OCI-LY7 (cell line): ENCODE measurements at regions not wholly inside any gene's neighbourhood (a gene's known extent, or its start where the extent isn't known, plus 50 kb on each side); places are given as distances from the start of the nearest gene placed in this dataset.

Source experiments
- BruUV-seq: library from RNA; stranded (reverse); fragments of 400-500 nt; replicated peaks from 2 replicates; lab custom pipeline; 2021; lab: Mats Ljungman, UMichigan
- CTCF ChIA-PET: fragments of 300-600 bp; sonication (Branson Sonifier 250); formaldehyde crosslinking; loops from one replicate; lab custom pipeline; 2022; ENCODE audit warnings: antibody characterized with exemption; ENCODE audit not compliant: unreplicated experiment; lab: Charles Lee
- POLR2A ChIA-PET: fragments of 300-600 bp; sonication (Branson Sonifier 250); formaldehyde crosslinking; loops from one replicate; lab custom pipeline; 2022; ENCODE audit warnings: antibody characterized with exemption; lab: Charles Lee
- DNase-seq: peaks from one replicate; pipeline ENCODE4 v3.0.0-alpha.2; 2015; ENCODE audit warnings: low spot score
- H2AFZ ChIP-seq: fragments of 200-600 bp; sonication (generic), shearing (Covaris generic); 2 replicates; pipeline ENCODE4 v1.6.1; 2014; ENCODE audit warnings: mild to moderate bottlenecking, antibody characterized with exemption, low read length, moderate library complexity
- H3K27ac ChIP-seq: fragments of 200-600 bp; sonication (generic); 2 replicates; pipeline ENCODE4 v1.5.1; 2014; ENCODE audit warnings: mixed run types, low read depth, mild to moderate bottlenecking, moderate library complexity, low read length, inconsistent platforms; ENCODE audit not compliant: poor library complexity, severe bottlenecking
- H3K36me3 ChIP-seq: fragments of 200-600 bp; sonication (generic); 2 replicates; pipeline ENCODE4 v1.6.1; 2014; ENCODE audit warnings: mild to moderate bottlenecking, antibody characterized with exemption, low read length, moderate library complexity, mixed read lengths; ENCODE audit not compliant: insufficient read depth
- H3K4me1 ChIP-seq: fragments of 200-600 bp; sonication (generic); 2 replicates; pipeline ENCODE4 v1.5.1; 2014; ENCODE audit warnings: mild to moderate bottlenecking, low read length; ENCODE audit not compliant: insufficient read depth, poor library complexity, severe bottlenecking
- H3K4me2 ChIP-seq: fragments of 200-600 bp; sonication (generic); 2 replicates; pipeline ENCODE4 v1.6.1; 2014; ENCODE audit warnings: mild to moderate bottlenecking, low read length
- H3K4me3 ChIP-seq: fragments of 200-600 bp; sonication (generic); 2 replicates; pipeline ENCODE4 v1.5.1; 2014; ENCODE audit warnings: mild to moderate bottlenecking, low read depth, low read length; ENCODE audit not compliant: poor library complexity, severe bottlenecking
- H3K79me2 ChIP-seq: fragments of 200-600 bp; sonication (generic); 2 replicates; pipeline ENCODE4 v1.6.1; 2016; ENCODE audit warnings: low read depth, mild to moderate bottlenecking, low read length, moderate library complexity, mixed read lengths; ENCODE audit not compliant: insufficient read depth
- H3K9me2 ChIP-seq: fragments of 200-600 bp; sonication (generic); 2 replicates; pipeline ENCODE4 v1.6.1; 2016; ENCODE audit warnings: mild to moderate bottlenecking, low read length, mixed read lengths; ENCODE audit not compliant: insufficient read depth
- H3K9me3 ChIP-seq: fragments of 200-600 bp; sonication (generic); 2 replicates; pipeline ENCODE4 v1.6.1; 2014; ENCODE audit warnings: mild to moderate bottlenecking, mixed run types, low read length, mixed read lengths
- H4K20me1 ChIP-seq: fragments of 200-600 bp; sonication (generic); 2 replicates; pipeline ENCODE4 v1.6.1; 2014; ENCODE audit warnings: mild to moderate bottlenecking, antibody characterized with exemption, low read length, moderate library complexity, mixed read lengths; ENCODE audit not compliant: insufficient read depth
- EZH2phosphoT487 ChIP-seq: fragments of 200-600 bp; sonication (generic); IDR thresholded peaks from 2 replicates; pipeline ENCODE4 v1.6.1; 2018; ENCODE audit warnings: low read depth, borderline replicate concordance, mild to moderate bottlenecking, mixed run types, antibody characterized with exemption, low read length, moderate library complexity, mixed read lengths
- intact Hi-C: fragments of 100-400 bp; cut with micrococcal nuclease; formaldehyde crosslinking; loops from one replicate; pipeline ENCODE4 v1.10.0; 2022; ENCODE audit not compliant: unreplicated experiment
- TF ChIP-seq, protein P1 (sequence below): fragments of 200-600 bp; sonication (generic); conservative IDR thresholded peaks from 2 replicates; pipeline ENCODE4 v1.5.1; 2014; ENCODE audit warnings: mild to moderate bottlenecking, antibody characterized with exemption, low read length, moderate library complexity, mixed read lengths

DNA sequence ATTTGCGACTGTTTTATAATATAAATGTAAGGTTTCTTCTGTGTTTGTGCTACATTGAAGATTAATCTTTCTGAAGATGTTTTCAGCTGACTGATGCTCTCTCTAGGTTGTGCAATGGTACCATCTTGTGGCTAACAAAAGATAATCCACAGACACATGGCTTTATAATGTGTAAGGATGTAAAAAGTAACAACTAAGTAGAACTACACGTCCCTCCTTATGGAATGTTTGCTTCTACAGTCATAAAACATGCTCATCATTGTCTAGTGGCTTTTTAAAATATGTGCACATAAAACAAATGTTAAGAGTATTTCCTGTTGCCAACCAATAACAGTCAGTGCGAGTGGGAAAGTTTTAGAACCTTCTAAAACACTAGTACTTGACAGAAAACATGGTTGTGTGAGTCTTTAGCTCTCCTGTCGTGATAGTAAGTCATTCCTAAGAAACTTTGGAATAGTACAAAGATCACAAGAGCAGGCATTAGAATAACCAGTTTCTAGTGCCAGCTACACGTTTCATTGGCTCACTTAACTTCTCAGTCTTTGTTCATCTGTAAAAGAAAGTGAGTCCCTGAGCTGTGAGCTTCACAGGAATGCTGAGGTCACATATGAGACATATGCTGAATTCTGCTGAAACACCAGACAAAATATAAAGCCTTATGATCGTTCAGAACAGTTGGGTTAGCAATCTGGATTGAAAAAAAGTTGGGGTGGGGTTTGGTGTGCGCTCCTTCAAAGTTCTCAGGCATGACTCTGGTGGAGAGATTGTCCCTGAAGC lies 75.7 kb upstream of the GLIS3 start:
- no peak overlapping the region for H3K4me3 ChIP-seq
- BruUV-seq, result no TSS peak
- no peak for TF ChIP-seq EZH2phosphoT487
- TF ChIP-seq, protein P1, sequence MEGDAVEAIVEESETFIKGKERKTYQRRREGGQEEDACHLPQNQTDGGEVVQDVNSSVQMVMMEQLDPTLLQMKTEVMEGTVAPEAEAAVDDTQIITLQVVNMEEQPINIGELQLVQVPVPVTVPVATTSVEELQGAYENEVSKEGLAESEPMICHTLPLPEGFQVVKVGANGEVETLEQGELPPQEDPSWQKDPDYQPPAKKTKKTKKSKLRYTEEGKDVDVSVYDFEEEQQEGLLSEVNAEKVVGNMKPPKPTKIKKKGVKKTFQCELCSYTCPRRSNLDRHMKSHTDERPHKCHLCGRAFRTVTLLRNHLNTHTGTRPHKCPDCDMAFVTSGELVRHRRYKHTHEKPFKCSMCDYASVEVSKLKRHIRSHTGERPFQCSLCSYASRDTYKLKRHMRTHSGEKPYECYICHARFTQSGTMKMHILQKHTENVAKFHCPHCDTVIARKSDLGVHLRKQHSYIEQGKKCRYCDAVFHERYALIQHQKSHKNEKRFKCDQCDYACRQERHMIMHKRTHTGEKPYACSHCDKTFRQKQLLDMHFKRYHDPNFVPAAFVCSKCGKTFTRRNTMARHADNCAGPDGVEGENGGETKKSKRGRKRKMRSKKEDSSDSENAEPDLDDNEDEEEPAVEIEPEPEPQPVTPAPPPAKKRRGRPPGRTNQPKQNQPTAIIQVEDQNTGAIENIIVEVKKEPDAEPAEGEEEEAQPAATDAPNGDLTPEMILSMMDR, result peak; percentile 31; the same call in 1 of the 2 replicates
- H2AFZ ChIP-seq, result no peak overlapping the region
- H3K79me2 ChIP-seq, result no peaks in the 10 kb centered on the region
- H3K4me1 ChIP-seq, result no peaks in the 10 kb centered on the region
- no peak overlapping the region for H3K27ac ChIP-seq
- H4K20me1 ChIP-seq, result no peaks in the 10 kb centered on the region
- no peak for DNase-seq
- POLR2A ChIA-PET, result interaction anchor here (0.6 to 0.9 kb wide), 2 partner anchors 9 to 170 kb away, joined by 3 to 4 read pairs; no protein-coding TSS in a partner anchor
- H3K9me2 ChIP-seq, result no peaks in the 10 kb centered on the region
- H3K4me2 ChIP-seq, result no peak overlapping the region
- H3K9me3 ChIP-seq, result no peaks in the 10 kb centered on the region
- CTCF ChIA-PET, result interaction anchor here (0.6 kb wide), 1 partner anchor 719 kb away, joined by 3 read pairs; no protein-coding TSS in a partner anchor
- intact Hi-C loops, result no loop called here
- H3K36me3 ChIP-seq, result no peaks in the 10 kb centered on the region

DNA sequence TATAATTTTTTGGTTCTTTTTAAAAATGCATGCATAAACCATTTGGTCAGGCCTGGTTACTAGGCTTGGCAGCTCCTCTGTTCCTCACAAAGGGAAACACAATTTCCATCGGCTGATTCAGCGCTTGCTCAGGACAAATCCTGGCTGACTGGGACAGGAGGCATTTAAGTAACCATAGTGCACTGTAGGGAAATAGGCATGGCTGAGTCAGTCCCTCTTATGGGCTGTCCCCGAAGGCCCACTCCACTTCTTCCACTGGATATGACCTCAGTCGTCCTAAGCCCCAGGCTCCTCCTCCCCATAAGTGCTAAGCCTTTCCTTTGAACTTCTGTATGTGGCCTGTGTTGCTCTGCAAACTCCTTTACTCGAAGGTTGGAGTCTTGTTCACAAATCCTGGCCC lies 71.2 kb upstream of the GLIS3 start:
- no TSS peak for BruUV-seq
- Histone ChIP-seq H4K20me1 (no peaks in the 10 kb centered on the region), H3K27ac (no peak overlapping the region), H3K4me1 (no peaks in the 10 kb centered on the region), H3K9me2 (no peaks in the 10 kb centered on the region), H3K79me2 (no peaks in the 10 kb centered on the region), H3K4me2 (no peak overlapping the region), H3K36me3 (no peaks in the 10 kb centered on the region), H2AFZ (no peak overlapping the region), H3K9me3 (no peaks in the 10 kb centered on the region), H3K4me3 (no peak overlapping the region)
- intact Hi-C loops, result no loop called here
- CTCF ChIA-PET, result no interaction called here
- POLR2A ChIA-PET, result no interaction called here
- no peak for DNase-seq
- no peak for TF ChIP-seq EZH2phosphoT487

DNA sequence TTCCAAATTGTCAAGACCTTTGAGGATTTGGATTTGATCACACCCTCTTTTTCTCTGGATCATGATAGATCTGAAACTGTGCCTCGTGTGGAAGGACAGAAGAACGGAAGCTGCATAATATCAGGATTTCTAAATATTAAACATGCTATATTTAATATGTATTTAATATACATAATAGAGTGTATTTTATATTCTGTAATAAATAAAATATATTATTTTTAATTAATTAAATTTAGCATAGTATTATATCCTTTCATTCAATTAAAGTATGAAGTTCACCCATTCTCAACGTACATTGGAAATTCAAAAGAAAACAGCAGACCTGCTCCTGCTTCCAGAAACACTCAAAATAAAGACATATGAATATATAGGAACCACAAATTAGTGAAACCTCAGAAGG lies 70.6 kb upstream of the GLIS3 start:
- intact Hi-C loops, result no loop called here
- CTCF ChIA-PET, result no interaction called here
- BruUV-seq, result no TSS peak

More for the DNA sequence above, 70.6 kb upstream of the GLIS3 start:
- H3K4me3 ChIP-seq, result no peak overlapping the region
- no peak for DNase-seq
- no peak overlapping the region for H3K27ac ChIP-seq
- no peak overlapping the region for H2AFZ ChIP-seq
- POLR2A ChIA-PET, result no interaction called here
- H3K79me2 ChIP-seq, result no peaks in the 10 kb centered on the region
- H3K36me3 ChIP-seq, result no peaks in the 10 kb centered on the region
- no peaks in the 10 kb centered on the region for H3K4me1 ChIP-seq
- H4K20me1 ChIP-seq, result no peaks in the 10 kb centered on the region
- H3K4me2 ChIP-seq, result no peak overlapping the region
- no peak for TF ChIP-seq EZH2phosphoT487
- TF ChIP-seq, protein P1, result no peak
- no peaks in the 10 kb centered on the region for H3K9me3 ChIP-seq
- H3K9me2 ChIP-seq, result no peaks in the 10 kb centered on the region
